ENCODE measurements at regions not wholly inside any gene's neighbourhood (a gene's known extent, or its start where the extent isn't known, plus 50 kb on each side); places are given as distances from the start of the nearest gene placed in this dataset.
"Not testable (repeated sequence)": the region's sequence is repeated elsewhere in the genome, so short reads cannot be mapped to it uniquely, and the experiment has no call there.

- H3K36me3 ChIP-seq: no peaks in the 10 kb centered on the region
- no peak overlapping the region for H3K27ac ChIP-seq
- DNase-seq: no peak
- no peaks in the 10 kb centered on the region for H3K27me3 ChIP-seq (replicated peaks in 1 of 7)
- TF ChIP-seq, protein P1, sequence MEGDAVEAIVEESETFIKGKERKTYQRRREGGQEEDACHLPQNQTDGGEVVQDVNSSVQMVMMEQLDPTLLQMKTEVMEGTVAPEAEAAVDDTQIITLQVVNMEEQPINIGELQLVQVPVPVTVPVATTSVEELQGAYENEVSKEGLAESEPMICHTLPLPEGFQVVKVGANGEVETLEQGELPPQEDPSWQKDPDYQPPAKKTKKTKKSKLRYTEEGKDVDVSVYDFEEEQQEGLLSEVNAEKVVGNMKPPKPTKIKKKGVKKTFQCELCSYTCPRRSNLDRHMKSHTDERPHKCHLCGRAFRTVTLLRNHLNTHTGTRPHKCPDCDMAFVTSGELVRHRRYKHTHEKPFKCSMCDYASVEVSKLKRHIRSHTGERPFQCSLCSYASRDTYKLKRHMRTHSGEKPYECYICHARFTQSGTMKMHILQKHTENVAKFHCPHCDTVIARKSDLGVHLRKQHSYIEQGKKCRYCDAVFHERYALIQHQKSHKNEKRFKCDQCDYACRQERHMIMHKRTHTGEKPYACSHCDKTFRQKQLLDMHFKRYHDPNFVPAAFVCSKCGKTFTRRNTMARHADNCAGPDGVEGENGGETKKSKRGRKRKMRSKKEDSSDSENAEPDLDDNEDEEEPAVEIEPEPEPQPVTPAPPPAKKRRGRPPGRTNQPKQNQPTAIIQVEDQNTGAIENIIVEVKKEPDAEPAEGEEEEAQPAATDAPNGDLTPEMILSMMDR (IDR thresholded peaks at IDR 0.05 in 8 of 11, conservative IDR thresholded peaks at IDR 0.05 in 3 of 11): no peak
- TF ChIP-seq POLR2A (IDR thresholded peaks at IDR 0.05) (no peak), POLR2AphosphoS5 (IDR thresholded peaks at IDR 0.05) (no peak)
- no peaks in the 10 kb centered on the region for H3K4me1 ChIP-seq
- WGBS, 5 donors: 82 to 89% (median 87%) methylated on average over 7 of the region's 7 CpGs
- H3K4me3 ChIP-seq: no peak overlapping the region
- intact Hi-C loops (cut with DNase I; ENCODE audit: low total_unique reads): no loop called here
- no peaks in the 10 kb centered on the region for H3K9me3 ChIP-seq
Measured at GRCh38 chr12:127503246-127503645, 763.7 kb upstream of the TMEM132C start.

DNA sequence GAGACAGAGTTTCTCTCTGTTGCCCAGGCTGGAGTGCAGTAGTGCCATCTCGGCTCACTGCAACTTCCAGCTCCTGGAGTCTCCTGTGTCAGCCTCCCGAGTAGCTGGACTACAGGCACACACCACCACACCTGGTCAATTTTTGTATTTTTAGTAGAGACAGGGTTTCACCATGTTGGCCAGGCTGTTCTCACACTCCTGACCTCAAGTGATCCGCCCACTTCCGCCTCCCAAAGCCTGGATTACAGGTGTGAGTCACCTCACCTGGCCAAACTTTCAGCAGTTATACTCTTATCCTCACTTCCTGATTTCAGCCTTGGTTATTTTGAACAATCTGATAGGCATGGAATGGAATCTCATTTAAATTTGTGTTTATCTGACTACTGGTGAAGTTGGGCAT is 763.0 kb upstream of the TMEM132C start:
- H3K27me3 ChIP-seq (replicated peaks in 1 of 7); H3K27ac ChIP-seq; H3K4me3 ChIP-seq; H3K4me1 ChIP-seq; intact Hi-C loops (cut with DNase I; ENCODE audit: low total_unique reads); H3K36me3 ChIP-seq; H3K9me3 ChIP-seq; DNase-seq: not testable (repeated sequence)
- 70 to 88% (median 80%) methylated on average over 4 of the region's 4 CpGs for WGBS, 5 donors

GRCh38 chr12:127504874-127505273 is 762.1 kb upstream of the TMEM132C start:
- intact Hi-C loops (cut with DNase I; ENCODE audit: low total_unique reads): no loop called here
- Histone ChIP-seq H3K27ac (no peak overlapping the region), H3K4me3 (no peak overlapping the region), H3K4me1 (no peaks in the 10 kb centered on the region), H3K9me3 (no peaks in the 10 kb centered on the region), H3K27me3 (replicated peaks in 1 of 7) (no peaks in the 10 kb centered on the region), H3K36me3 (no peaks in the 10 kb centered on the region)
- no peak for DNase-seq
- no peak for TF ChIP-seq POLR2AphosphoS5 (IDR thresholded peaks at IDR 0.05)
- no peak for TF ChIP-seq POLR2A (IDR thresholded peaks at IDR 0.05)
- TF ChIP-seq, protein P1 (IDR thresholded peaks at IDR 0.05 in 8 of 11, conservative IDR thresholded peaks at IDR 0.05 in 3 of 11): no peak
- 80 to 94% (median 85%) methylated on average over 5 of the region's 5 CpGs for WGBS, 5 donors

DNA sequence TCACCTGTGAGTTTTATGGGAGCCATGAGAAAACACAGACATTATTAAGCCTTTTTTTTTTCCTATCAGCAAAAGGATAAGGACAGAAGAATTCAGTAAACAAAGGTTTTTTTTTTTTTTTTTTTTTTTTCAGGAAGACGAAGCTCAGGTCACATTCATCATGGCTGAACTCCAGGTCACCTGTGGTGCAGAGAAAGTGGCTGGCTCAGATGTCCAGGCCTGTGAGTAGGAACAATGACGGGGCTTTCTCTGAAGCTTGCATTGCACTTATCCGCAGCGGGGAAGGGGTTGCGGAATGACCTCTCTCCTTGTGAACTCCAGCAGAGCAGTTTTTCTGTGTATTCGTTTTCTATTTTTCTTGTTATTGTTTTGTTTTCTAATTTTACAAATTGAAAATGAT is 759.6 kb upstream of the TMEM132C start:
- Histone ChIP-seq H3K27me3 (replicated peaks in 1 of 7) (no peaks in the 10 kb centered on the region), H3K4me1 (no peaks in the 10 kb centered on the region), H3K9me3 (peaks cover 0 to 8% (median 0%) of the 10 kb centered on the region in 8 donors), H3K27ac (no peak overlapping the region), H3K4me3 (no peak overlapping the region), H3K36me3 (no peaks in the 10 kb centered on the region)
- intact Hi-C loops (cut with DNase I; ENCODE audit: low total_unique reads): no loop called here
- DNase-seq: no peak
- WGBS, 5 donors: 78 to 91% (median 86%) methylated on average over 6 of the region's 6 CpGs
- TF ChIP-seq POLR2A (IDR thresholded peaks at IDR 0.05) (no peak), POLR2AphosphoS5 (IDR thresholded peaks at IDR 0.05) (no peak)
- TF ChIP-seq, protein P1 (IDR thresholded peaks at IDR 0.05 in 8 of 11, conservative IDR thresholded peaks at IDR 0.05 in 3 of 11): no peak
